ENCODE measurements at regions not wholly inside any gene's neighbourhood (a gene's known extent, or its start where the extent isn't known, plus 50 kb on each side); places are given as distances from the start of the nearest gene placed in this dataset.

DNA sequence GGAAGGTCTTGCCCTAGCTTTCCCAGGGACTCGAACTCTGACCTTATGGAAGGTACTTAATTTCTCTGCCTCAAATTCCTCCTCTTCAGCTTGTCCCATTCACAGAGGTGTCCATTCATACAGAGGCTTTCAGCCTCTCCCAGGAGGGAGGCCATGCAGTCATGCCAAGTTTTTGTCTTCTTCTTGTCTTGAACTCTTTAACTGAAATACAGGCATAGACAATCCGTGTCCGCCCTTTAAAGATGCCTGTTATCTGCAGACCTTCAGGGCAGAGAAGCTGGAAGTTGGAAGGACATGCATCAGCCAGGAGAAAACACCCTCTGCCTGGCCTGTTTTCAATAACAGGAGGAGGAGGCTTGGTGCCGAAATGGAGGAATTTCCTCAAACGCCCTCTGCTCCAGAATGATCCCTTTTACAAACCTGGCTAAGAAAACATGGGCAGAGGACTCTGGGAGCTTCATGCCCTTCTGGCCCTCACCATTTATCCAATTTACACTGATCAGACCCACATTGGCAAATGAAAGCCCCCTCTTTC lies 308.3 kb downstream of the MYCN start:
- peaks cover 0 to 2% (median 0%) of the 10 kb centered on the region in 4 donors for H3K27me3 ChIP-seq (ENCODE audit: control insufficient read depth in 4 of 4, insufficient read depth in 4 of 4, low read length in 3 of 4)
- no peak for TF ChIP-seq NR2F2 (IDR thresholded peaks at IDR 0.05)
- DNase-seq (ENCODE audit: low spot score), result no peak
- 89% methylated on average over 5 of the region's 5 CpGs for WGBS
- no peaks in the 10 kb centered on the region for H3K9me3 ChIP-seq (ENCODE audit: control insufficient read depth in 4 of 4, low read length in 3 of 4)
- no peak overlapping the region for H3K27ac ChIP-seq (ENCODE audit: low read depth in 1 of 2, low read length in 2 of 2)
- H3K4me3 ChIP-seq (ENCODE audit: low read depth in 1 of 3, low read length in 3 of 3), result no peak overlapping the region
- no peaks in the 10 kb centered on the region for H3K36me3 ChIP-seq (ENCODE audit: control insufficient read depth in 4 of 4, insufficient read depth in 3 of 4, low read depth in 1 of 4, low read length in 3 of 4)
- no peaks in the 10 kb centered on the region for H3K4me1 ChIP-seq (ENCODE audit: control insufficient read depth in 4 of 4, insufficient read depth in 4 of 4, low read length in 3 of 4)
- H3K9ac ChIP-seq (ENCODE audit: low read depth in 1 of 2, low read length in 2 of 2), result no peak overlapping the region

DNA sequence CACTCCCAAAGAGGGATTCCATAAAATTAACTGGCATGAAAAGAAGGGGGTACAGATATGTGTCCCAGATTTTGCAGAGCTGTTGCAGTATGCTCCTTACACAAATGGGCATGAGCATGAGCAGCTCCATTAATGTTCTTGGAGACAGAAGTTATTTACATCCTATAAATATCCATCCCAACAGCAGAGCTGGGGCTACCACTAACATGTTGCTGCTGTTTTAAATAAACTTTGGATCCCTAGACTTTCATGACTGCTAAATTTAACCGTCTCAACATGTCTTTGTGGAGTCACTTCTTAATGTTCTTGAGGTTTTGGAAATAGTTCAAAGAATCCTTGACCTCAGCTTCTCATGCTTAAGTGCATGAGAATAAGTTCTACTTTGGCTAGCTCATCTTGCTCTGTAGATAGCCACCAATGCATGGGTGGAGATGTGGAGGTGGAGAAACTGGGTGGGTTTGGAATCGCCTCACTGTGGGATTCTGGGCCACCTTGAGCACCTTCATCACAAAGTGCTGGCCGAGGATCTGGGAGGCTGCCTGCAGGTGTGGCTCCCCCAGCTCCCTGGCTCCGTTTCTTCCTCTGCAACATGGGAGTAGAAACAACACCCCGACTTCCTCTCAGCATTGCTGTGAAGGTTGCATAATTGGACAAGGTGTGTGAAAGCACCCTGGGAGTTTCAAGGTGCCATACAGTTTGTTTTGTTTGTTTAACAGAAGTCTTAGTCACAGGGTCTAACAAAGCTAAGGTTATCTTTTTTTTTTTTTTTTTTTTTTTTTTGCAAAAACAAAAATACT lies 307.2 kb downstream of the MYCN start:
- Histone ChIP-seq H3K36me3 (ENCODE audit: control insufficient read depth in 4 of 4, insufficient read depth in 3 of 4, low read depth in 1 of 4, low read length in 3 of 4) (no peaks in the 10 kb centered on the region), H3K4me3 (ENCODE audit: low read depth in 1 of 3, low read length in 3 of 3) (no peak overlapping the region), H3K27me3 (ENCODE audit: control insufficient read depth in 4 of 4, insufficient read depth in 4 of 4, low read length in 3 of 4) (peaks cover 0 to 2% (median 0%) of the 10 kb centered on the region in 4 donors), H3K9me3 (ENCODE audit: control insufficient read depth in 4 of 4, low read length in 3 of 4) (no peaks in the 10 kb centered on the region), H3K4me1 (ENCODE audit: control insufficient read depth in 4 of 4, insufficient read depth in 4 of 4, low read length in 3 of 4) (no peaks in the 10 kb centered on the region), H3K9ac (ENCODE audit: low read depth in 1 of 2, low read length in 2 of 2) (no peak overlapping the region), H3K27ac (ENCODE audit: low read depth in 1 of 2, low read length in 2 of 2) (no peak overlapping the region)
- TF ChIP-seq HNF4G (IDR thresholded peaks at IDR 0.05), result no peak
- TF ChIP-seq FOXA1 (IDR thresholded peaks at IDR 0.05), result no peak
- no peak for TF ChIP-seq GABPA (IDR thresholded peaks at IDR 0.05 in 1 of 2, conservative IDR thresholded peaks at IDR 0.05 in 1 of 2)
- TF ChIP-seq, protein P1, sequence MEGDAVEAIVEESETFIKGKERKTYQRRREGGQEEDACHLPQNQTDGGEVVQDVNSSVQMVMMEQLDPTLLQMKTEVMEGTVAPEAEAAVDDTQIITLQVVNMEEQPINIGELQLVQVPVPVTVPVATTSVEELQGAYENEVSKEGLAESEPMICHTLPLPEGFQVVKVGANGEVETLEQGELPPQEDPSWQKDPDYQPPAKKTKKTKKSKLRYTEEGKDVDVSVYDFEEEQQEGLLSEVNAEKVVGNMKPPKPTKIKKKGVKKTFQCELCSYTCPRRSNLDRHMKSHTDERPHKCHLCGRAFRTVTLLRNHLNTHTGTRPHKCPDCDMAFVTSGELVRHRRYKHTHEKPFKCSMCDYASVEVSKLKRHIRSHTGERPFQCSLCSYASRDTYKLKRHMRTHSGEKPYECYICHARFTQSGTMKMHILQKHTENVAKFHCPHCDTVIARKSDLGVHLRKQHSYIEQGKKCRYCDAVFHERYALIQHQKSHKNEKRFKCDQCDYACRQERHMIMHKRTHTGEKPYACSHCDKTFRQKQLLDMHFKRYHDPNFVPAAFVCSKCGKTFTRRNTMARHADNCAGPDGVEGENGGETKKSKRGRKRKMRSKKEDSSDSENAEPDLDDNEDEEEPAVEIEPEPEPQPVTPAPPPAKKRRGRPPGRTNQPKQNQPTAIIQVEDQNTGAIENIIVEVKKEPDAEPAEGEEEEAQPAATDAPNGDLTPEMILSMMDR (IDR thresholded peaks at IDR 0.05; ENCODE audit: low read depth, low read length, missing input control), result no peak
- no peak for TF ChIP-seq TAF1 (conservative IDR thresholded peaks at IDR 0.05)
- TF ChIP-seq NR2F2 (IDR thresholded peaks at IDR 0.05), result no peak
- DNase-seq (ENCODE audit: low spot score), result no peak
- WGBS, result 81% methylated on average over 5 of the region's 5 CpGs

DNA sequence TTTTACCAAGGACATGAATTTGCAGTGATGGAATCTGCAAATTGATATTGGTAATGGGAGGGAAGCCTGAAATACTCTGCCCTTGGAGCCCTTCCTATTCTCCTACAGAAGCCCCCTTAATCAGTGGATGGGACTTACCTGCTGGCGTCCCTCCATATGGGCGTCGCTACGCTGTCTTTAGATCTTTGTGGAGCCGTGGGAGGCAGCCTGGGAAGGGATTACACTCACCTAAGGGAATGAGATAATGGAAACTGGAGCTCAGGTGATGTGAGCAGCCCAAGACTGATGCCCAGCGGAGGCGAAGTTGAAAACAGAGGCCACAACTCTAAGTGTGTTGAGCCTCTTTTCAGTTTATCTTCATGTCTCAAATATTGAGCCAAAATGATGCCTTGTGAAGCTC lies 306.6 kb downstream of the MYCN start:
- Histone ChIP-seq H3K9ac (ENCODE audit: low read depth in 1 of 2, low read length in 2 of 2) (no peak overlapping the region), H3K4me1 (ENCODE audit: control insufficient read depth in 4 of 4, insufficient read depth in 4 of 4, low read length in 3 of 4) (no peaks in the 10 kb centered on the region), H3K27me3 (ENCODE audit: control insufficient read depth in 4 of 4, insufficient read depth in 4 of 4, low read length in 3 of 4) (peaks cover 0 to 2% (median 0%) of the 10 kb centered on the region in 4 donors), H3K4me3 (ENCODE audit: low read depth in 1 of 3, low read length in 3 of 3) (no peak overlapping the region), H3K9me3 (ENCODE audit: control insufficient read depth in 4 of 4, low read length in 3 of 4) (no peaks in the 10 kb centered on the region), H3K36me3 (ENCODE audit: control insufficient read depth in 4 of 4, insufficient read depth in 3 of 4, low read depth in 1 of 4, low read length in 3 of 4) (no peaks in the 10 kb centered on the region), H3K27ac (ENCODE audit: low read depth in 1 of 2, low read length in 2 of 2) (no peak overlapping the region)
- 90% methylated on average over 7 of the region's 7 CpGs for WGBS
- DNase-seq (ENCODE audit: low spot score), result no peak
- TF ChIP-seq RXRA (IDR thresholded peaks at IDR 0.05) (no peak), NR2F2 (IDR thresholded peaks at IDR 0.05) (no peak), YY1 (IDR thresholded peaks at IDR 0.05) (no peak), FOXA1 (IDR thresholded peaks at IDR 0.05) (no peak), FOXA2 (IDR thresholded peaks at IDR 0.05) (no peak), HNF4G (IDR thresholded peaks at IDR 0.05) (no peak), HNF4A (conservative IDR thresholded peaks at IDR 0.05) (no peak), GABPA (IDR thresholded peaks at IDR 0.05 in 1 of 2, conservative IDR thresholded peaks at IDR 0.05 in 1 of 2) (no peak), JUND (IDR thresholded peaks at IDR 0.05) (no peak), EGR1 (IDR thresholded peaks at IDR 0.05; ENCODE audit: low read depth in 2 of 2) (no peak), SP1 (IDR thresholded peaks at IDR 0.05) (no peak)
- TF ChIP-seq, protein P2, sequence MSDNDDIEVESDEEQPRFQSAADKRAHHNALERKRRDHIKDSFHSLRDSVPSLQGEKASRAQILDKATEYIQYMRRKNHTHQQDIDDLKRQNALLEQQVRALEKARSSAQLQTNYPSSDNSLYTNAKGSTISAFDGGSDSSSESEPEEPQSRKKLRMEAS (IDR thresholded peaks at IDR 0.05), result no peak
- TF ChIP-seq, protein P3, sequence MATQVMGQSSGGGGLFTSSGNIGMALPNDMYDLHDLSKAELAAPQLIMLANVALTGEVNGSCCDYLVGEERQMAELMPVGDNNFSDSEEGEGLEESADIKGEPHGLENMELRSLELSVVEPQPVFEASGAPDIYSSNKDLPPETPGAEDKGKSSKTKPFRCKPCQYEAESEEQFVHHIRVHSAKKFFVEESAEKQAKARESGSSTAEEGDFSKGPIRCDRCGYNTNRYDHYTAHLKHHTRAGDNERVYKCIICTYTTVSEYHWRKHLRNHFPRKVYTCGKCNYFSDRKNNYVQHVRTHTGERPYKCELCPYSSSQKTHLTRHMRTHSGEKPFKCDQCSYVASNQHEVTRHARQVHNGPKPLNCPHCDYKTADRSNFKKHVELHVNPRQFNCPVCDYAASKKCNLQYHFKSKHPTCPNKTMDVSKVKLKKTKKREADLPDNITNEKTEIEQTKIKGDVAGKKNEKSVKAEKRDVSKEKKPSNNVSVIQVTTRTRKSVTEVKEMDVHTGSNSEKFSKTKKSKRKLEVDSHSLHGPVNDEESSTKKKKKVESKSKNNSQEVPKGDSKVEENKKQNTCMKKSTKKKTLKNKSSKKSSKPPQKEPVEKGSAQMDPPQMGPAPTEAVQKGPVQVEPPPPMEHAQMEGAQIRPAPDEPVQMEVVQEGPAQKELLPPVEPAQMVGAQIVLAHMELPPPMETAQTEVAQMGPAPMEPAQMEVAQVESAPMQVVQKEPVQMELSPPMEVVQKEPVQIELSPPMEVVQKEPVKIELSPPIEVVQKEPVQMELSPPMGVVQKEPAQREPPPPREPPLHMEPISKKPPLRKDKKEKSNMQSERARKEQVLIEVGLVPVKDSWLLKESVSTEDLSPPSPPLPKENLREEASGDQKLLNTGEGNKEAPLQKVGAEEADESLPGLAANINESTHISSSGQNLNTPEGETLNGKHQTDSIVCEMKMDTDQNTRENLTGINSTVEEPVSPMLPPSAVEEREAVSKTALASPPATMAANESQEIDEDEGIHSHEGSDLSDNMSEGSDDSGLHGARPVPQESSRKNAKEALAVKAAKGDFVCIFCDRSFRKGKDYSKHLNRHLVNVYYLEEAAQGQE (IDR thresholded peaks at IDR 0.05), result no peak
- TF ChIP-seq, protein P4, sequence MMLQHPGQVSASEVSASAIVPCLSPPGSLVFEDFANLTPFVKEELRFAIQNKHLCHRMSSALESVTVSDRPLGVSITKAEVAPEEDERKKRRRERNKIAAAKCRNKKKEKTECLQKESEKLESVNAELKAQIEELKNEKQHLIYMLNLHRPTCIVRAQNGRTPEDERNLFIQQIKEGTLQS (IDR thresholded peaks at IDR 0.05), result no peak
- TF ChIP-seq, protein P1 (IDR thresholded peaks at IDR 0.05; ENCODE audit: low read depth, low read length, missing input control), result no peak
